Hepatic stellate cell (primary cell): ENCODE measurements at regions not wholly inside any gene's neighbourhood (a gene's known extent, or its start where the extent isn't known, plus 50 kb on each side); places are given as distances from the start of the nearest gene placed in this dataset.
"Not testable (repeated sequence)": the region's sequence is repeated elsewhere in the genome, so short reads cannot be mapped to it uniquely, and the experiment has no call there.

ENCODE experiments used
- DNase-seq: peaks from one replicate; pipeline ENCODE4 v3.0.0; 2011; ENCODE audit warnings: low spot score

- no peak for DNase-seq
Observed at GRCh38 chr17:14547556-14547955, 246.7 kb downstream of the HS3ST3B1 start.

DNA sequence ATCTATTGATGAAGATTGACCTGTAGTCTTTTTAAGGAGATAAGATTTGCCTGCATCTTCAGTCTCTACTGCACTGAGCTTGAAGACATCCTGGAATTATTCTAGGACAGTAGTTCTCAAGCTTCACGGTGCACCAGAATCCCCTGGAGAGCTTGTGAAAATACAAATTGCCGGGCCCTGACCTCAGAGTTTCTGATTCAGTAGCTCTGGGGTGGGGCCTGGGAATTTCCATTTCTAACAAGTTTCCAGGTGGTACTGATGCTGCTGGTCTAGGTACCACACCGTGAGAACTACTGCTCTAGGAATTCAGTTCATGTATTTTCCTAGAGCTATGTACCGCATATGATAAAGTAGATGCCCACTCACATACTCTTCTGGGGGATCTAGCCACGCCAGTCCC is 246.1 kb downstream of the HS3ST3B1 start:
- no peak for DNase-seq

GRCh38 chr17:14545156-14545906 is 244.4 kb downstream of the HS3ST3B1 start:
- no peak for DNase-seq

DNA sequence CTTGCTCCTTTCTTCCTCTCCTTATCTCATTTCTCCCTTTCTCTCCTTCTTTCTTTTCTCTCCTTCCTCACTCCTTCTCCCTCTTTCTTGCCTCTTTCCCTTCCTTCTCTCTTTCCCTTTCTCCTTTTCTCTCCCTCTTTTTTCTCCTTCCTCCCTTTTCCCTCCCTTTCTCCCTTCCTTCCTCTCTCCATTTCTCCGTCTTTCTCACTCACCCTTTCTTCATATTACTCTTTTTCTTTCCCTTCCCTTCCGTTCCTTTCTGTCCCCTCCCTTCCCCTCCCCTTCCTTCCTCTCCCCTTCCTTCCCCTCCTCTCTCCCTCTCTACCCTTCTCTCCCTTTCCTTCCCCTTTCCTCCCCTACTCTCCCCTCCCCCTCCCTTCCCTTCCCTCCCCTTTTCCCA is 240.8 kb downstream of the HS3ST3B1 start:
- DNase-seq: no peak

- no peak for DNase-seq
Observed at GRCh38 chr17:14539801-14540200, 238.9 kb downstream of the HS3ST3B1 start.

- not testable (repeated sequence) for DNase-seq
Observed at GRCh38 chr17:14532242-14532641, 231.4 kb downstream of the HS3ST3B1 start.

DNA sequence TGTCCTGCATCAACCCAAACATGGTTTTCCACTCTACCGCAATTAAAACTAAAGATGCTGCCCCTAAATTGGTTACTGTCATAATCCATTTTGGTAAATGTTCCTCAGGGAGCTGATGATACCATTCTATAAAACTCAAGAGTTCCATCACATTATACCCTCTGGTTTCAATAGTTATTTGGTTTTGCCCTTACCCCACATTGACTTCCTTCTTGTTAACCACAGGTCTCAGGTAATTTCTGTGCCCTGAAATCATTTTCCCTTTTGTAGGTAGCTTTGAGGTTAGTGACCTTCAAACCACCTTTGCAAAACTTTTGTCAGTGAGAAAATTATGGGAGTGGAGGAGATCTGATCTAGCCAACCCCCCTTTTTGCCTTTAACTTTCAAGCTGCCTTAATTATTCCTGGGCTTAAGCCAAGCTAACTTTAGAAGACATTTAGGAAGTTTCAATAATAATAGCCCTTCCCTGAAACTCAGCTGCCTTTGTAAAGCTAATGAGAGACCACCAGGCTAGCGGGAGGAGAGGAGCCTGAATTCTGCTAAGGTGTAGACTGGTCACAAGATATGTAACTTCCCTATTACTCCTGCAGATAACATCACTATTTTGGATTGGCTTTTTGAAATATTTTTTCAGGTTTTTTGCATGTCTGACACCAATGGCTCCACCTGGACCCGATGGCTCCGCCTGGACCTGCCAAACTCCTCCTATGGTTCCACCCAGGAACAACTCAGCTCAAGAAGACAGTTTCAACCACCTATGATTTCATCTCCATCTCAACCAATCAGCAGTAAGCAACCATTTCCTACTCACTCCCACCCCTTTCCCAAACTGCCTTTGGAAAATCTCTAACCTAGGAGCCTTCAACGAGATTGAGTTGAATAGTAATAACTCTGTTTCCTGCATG is 224.9 kb downstream of the HS3ST3B1 start:
- DNase-seq: no peak

DNA sequence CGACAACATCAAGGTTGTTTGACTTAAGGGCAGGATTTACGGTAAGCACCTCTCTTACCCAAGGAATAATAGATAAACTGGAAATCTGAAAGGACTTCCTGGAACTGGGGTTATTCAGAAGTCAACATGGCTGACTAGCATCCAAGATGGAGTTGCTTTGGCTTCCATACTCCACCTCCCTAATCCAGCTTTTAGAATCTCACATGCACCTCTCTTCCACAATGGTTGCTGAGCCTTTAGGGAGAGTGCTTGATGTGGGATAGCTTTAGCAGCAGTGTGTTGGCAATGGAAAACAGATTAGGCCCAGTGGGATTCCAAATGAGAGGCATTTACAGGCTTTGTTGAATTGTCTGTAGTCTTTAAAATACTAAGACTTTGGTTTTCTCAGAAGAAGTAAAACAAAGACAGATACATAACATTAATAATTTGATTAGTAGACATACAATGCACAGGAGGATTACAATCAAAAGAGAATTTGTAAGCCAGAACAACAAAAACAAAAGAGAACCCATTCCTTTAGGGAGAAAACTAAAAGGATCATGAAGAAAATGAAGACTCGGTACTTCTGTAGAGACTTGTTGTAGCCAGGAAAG is 222.0 kb downstream of the HS3ST3B1 start:
- no peak for DNase-seq

- DNase-seq: not testable (repeated sequence)
Observed at GRCh38 chr17:14518919-14519318, 218.0 kb downstream of the HS3ST3B1 start.

GRCh38 chr17:14514973-14515372 is 214.1 kb downstream of the HS3ST3B1 start:
- no peak for DNase-seq

GRCh38 chr17:14513835-14514234 is 213.0 kb downstream of the HS3ST3B1 start:
- no peak for DNase-seq

- DNase-seq: no peak
Observed at GRCh38 chr17:14510136-14510535, 209.3 kb downstream of the HS3ST3B1 start.

DNA sequence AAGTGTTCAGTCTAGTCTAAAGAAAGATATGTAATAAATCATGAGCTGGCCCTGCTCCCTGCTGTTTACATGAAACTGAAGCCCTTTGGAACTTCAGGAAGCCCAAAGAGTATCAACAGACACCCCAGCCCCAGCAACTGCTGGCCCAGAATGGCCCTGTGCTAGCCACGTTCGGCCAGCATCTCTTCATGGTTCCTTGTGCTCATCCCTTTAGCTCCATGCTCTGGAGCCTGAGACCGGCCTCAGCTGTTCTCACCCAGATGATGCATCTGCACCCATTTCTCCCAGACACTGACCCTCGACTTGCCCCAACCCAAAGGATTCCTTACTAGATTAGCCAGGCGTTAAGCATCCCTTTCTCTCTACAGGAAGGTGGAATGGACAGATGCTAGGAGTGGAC is 207.3 kb downstream of the HS3ST3B1 start:
- no peak for DNase-seq

- no peak for DNase-seq
Observed at GRCh38 chr17:14506364-14506763, 205.5 kb downstream of the HS3ST3B1 start.

DNA sequence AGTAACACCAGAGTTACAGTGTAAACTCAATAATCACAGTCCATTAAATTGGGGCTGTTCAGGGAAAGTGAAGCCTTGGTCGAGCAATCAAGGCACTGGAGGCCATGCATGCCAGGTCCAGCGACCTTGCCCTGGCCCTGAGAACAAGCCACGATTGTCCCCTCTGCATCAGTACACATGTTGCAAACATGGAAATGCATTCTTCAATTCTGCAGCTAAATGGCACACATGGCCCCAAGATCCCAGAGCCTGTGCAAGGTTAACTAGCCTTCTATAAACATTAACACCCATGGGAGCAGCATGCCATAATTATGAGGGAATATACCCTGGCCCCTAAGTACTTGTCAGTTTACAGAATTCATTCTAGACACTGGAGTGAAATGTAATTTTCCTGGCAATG is 204.7 kb downstream of the HS3ST3B1 start:
- DNase-seq: no peak

- DNase-seq: no peak
Observed at GRCh38 chr17:14499976-14500375, 199.1 kb downstream of the HS3ST3B1 start.

DNA sequence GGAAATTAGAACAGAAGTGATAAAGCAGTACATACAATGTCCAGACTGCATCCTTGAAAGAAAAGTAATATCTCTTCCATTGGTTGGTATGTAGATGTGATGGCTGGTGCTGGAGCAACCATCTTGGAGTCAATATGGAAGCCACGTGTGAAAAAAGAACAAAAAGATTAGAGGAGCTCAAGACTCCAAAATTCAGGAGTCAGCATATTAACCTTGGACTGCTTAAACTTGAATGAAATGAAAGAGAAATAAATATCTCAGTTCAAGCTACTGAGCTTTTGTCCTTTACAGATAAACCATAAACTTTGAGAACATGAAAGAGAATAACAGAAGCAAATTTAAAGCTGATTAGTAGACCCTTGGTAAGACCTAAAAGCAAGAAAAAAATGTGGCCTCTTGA is 197.9 kb downstream of the HS3ST3B1 start:
- no peak for DNase-seq

- DNase-seq: no peak
Observed at GRCh38 chr17:14494161-14494560, 193.3 kb downstream of the HS3ST3B1 start.

- DNase-seq: no peak
Observed at GRCh38 chr17:14489986-14490385, 189.1 kb downstream of the HS3ST3B1 start.

GRCh38 chr17:14488958-14489550 is 188.2 kb downstream of the HS3ST3B1 start:
- no peak for DNase-seq

DNA sequence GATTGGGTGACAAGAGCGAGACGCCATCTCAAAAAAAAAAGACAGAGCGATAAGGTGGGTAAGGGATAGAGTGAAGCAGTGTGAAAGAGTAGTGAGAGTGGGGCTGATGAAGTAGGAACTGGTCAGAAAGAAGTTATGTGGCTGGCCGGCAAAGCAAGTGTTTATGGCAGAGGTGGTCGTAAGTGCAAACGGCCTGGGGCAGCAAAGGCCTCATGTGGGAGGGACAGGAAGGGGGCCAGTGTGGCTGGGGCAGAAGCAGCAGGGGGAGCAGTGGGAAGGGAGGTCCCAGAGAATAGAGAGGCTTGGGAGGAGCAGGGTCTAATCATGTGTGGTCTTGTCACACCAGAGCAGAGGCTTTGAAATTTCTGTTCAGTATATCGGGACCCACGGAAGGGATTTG is 186.2 kb downstream of the HS3ST3B1 start:
- DNase-seq: no peak

DNA sequence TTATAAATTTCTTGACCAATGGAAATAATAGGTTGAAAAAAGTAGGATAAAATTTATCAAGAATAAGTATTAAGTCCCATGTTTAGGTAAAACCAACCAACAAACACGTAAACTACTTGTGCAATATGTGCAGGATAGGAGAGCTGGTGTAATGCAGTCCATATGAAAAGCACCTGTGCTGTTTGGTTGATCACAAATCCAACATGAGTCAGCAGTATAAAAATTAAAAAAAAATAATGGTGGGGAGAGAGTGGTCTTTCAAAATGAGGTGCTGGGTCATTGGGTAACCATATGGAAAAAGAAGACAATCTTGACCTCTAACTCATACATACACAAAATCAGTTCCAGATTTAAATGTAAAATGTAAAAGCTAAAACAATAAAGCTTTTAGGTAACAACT is 181.8 kb downstream of the HS3ST3B1 start:
- DNase-seq: no peak
